OCI-LY7 (cell line): ENCODE measurements at regions not wholly inside any gene's neighbourhood (a gene's known extent, or its start where the extent isn't known, plus 50 kb on each side); places are given as distances from the start of the nearest gene placed in this dataset.

Experiments used
- BruUV-seq: library from RNA; stranded (reverse); fragments of 400-500 nt; replicated peaks from 2 replicates; lab custom pipeline; 2021; lab: Mats Ljungman, UMichigan
- CTCF ChIA-PET: fragments of 300-600 bp; sonication (Branson Sonifier 250); formaldehyde crosslinking; loops from one replicate; lab custom pipeline; 2022; ENCODE audit warnings: antibody characterized with exemption; ENCODE audit not compliant: unreplicated experiment; lab: Charles Lee
- POLR2A ChIA-PET: fragments of 300-600 bp; sonication (Branson Sonifier 250); formaldehyde crosslinking; loops from one replicate; lab custom pipeline; 2022; ENCODE audit warnings: antibody characterized with exemption; lab: Charles Lee
- DNase-seq: peaks from one replicate; pipeline ENCODE4 v3.0.0-alpha.2; 2015; ENCODE audit warnings: low spot score
- H2AFZ ChIP-seq: fragments of 200-600 bp; sonication (generic), shearing (Covaris generic); 2 replicates; pipeline ENCODE4 v1.6.1; 2014; ENCODE audit warnings: mild to moderate bottlenecking, antibody characterized with exemption, low read length, moderate library complexity
- H3K27ac ChIP-seq: fragments of 200-600 bp; sonication (generic); 2 replicates; pipeline ENCODE4 v1.5.1; 2014; ENCODE audit warnings: mixed run types, low read depth, mild to moderate bottlenecking, moderate library complexity, low read length, inconsistent platforms; ENCODE audit not compliant: poor library complexity, severe bottlenecking
- H3K36me3 ChIP-seq: fragments of 200-600 bp; sonication (generic); 2 replicates; pipeline ENCODE4 v1.6.1; 2014; ENCODE audit warnings: mild to moderate bottlenecking, antibody characterized with exemption, low read length, moderate library complexity, mixed read lengths; ENCODE audit not compliant: insufficient read depth
- H3K4me1 ChIP-seq: fragments of 200-600 bp; sonication (generic); 2 replicates; pipeline ENCODE4 v1.5.1; 2014; ENCODE audit warnings: mild to moderate bottlenecking, low read length; ENCODE audit not compliant: insufficient read depth, poor library complexity, severe bottlenecking
- H3K4me2 ChIP-seq: fragments of 200-600 bp; sonication (generic); 2 replicates; pipeline ENCODE4 v1.6.1; 2014; ENCODE audit warnings: mild to moderate bottlenecking, low read length
- H3K4me3 ChIP-seq: fragments of 200-600 bp; sonication (generic); 2 replicates; pipeline ENCODE4 v1.5.1; 2014; ENCODE audit warnings: mild to moderate bottlenecking, low read depth, low read length; ENCODE audit not compliant: poor library complexity, severe bottlenecking
- H3K79me2 ChIP-seq: fragments of 200-600 bp; sonication (generic); 2 replicates; pipeline ENCODE4 v1.6.1; 2016; ENCODE audit warnings: low read depth, mild to moderate bottlenecking, low read length, moderate library complexity, mixed read lengths; ENCODE audit not compliant: insufficient read depth
- H3K9me2 ChIP-seq: fragments of 200-600 bp; sonication (generic); 2 replicates; pipeline ENCODE4 v1.6.1; 2016; ENCODE audit warnings: mild to moderate bottlenecking, low read length, mixed read lengths; ENCODE audit not compliant: insufficient read depth
- H3K9me3 ChIP-seq: fragments of 200-600 bp; sonication (generic); 2 replicates; pipeline ENCODE4 v1.6.1; 2014; ENCODE audit warnings: mild to moderate bottlenecking, mixed run types, low read length, mixed read lengths
- H4K20me1 ChIP-seq: fragments of 200-600 bp; sonication (generic); 2 replicates; pipeline ENCODE4 v1.6.1; 2014; ENCODE audit warnings: mild to moderate bottlenecking, antibody characterized with exemption, low read length, moderate library complexity, mixed read lengths; ENCODE audit not compliant: insufficient read depth
- CTCF ChIP-seq: fragments of 200-600 bp; sonication (generic); conservative IDR thresholded peaks from 2 replicates; pipeline ENCODE4 v1.5.1; 2014; ENCODE audit warnings: mild to moderate bottlenecking, antibody characterized with exemption, low read length, moderate library complexity, mixed read lengths
- EZH2phosphoT487 ChIP-seq: fragments of 200-600 bp; sonication (generic); IDR thresholded peaks from 2 replicates; pipeline ENCODE4 v1.6.1; 2018; ENCODE audit warnings: low read depth, borderline replicate concordance, mild to moderate bottlenecking, mixed run types, antibody characterized with exemption, low read length, moderate library complexity, mixed read lengths
- intact Hi-C: fragments of 100-400 bp; cut with micrococcal nuclease; formaldehyde crosslinking; loops from one replicate; pipeline ENCODE4 v1.10.0; 2022; ENCODE audit not compliant: unreplicated experiment

DNA sequence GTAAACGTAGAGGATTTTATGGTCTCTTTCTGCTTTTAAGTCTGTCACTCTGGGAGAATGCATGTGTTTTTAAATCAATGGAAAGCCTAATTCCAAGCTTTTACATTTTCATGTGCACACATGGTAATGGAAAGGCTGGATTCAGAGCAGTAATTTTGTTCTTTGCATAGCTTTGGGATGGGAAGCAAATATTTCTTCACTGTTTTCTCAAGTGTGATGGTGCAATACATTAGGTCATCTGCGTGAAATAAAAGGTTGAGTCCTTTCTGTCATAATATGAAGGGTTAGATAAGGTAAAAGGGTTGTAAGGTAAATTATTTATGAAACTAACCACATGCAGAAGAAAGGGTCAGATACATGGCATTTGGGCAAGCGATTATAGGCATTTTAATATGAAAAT is 88.2 kb upstream of the NR3C1 start:
- Histone ChIP-seq H3K4me3 (no peak overlapping the region), H3K27ac (no peak overlapping the region), H3K4me1 (no peaks in the 10 kb centered on the region), H3K4me2 (no peak overlapping the region), H3K9me3 (no peaks in the 10 kb centered on the region), H3K9me2 (no peaks in the 10 kb centered on the region), H3K79me2 (no peaks in the 10 kb centered on the region), H2AFZ (no peak overlapping the region), H4K20me1 (no peaks in the 10 kb centered on the region), H3K36me3 (no peaks in the 10 kb centered on the region)
- DNase-seq: no peak
- BruUV-seq: no TSS peak
- TF ChIP-seq EZH2phosphoT487 (no peak), CTCF (no peak)
- CTCF ChIA-PET: no interaction called here
- intact Hi-C loops: no loop called here
- POLR2A ChIA-PET: no interaction called here

GRCh38 chr5:143488381-143488780 is 84.9 kb upstream of the NR3C1 start:
- intact Hi-C loops: no loop called here
- Histone ChIP-seq H3K27ac (no peak overlapping the region), H3K9me3 (no peaks in the 10 kb centered on the region), H2AFZ (no peak overlapping the region), H3K36me3 (no peaks in the 10 kb centered on the region), H3K79me2 (no peaks in the 10 kb centered on the region), H3K4me1 (no peaks in the 10 kb centered on the region), H3K9me2 (no peaks in the 10 kb centered on the region), H3K4me3 (no peak overlapping the region), H4K20me1 (no peaks in the 10 kb centered on the region), H3K4me2 (no peak overlapping the region)
- BruUV-seq: no TSS peak
- POLR2A ChIA-PET: no interaction called here
- no peak for DNase-seq
- TF ChIP-seq EZH2phosphoT487: no peak
- no peak for TF ChIP-seq CTCF
- CTCF ChIA-PET: no interaction called here

GRCh38 chr5:143484601-143485000 is 81.1 kb upstream of the NR3C1 start:
- H3K36me3 ChIP-seq: no peaks in the 10 kb centered on the region
- H3K4me1 ChIP-seq: no peaks in the 10 kb centered on the region
- CTCF ChIA-PET: no interaction called here
- H4K20me1 ChIP-seq: no peaks in the 10 kb centered on the region
- DNase-seq: no peak
- no peaks in the 10 kb centered on the region for H3K9me3 ChIP-seq
- TF ChIP-seq EZH2phosphoT487 (no peak), CTCF (no peak)
- H3K4me2 ChIP-seq: no peak overlapping the region
- no TSS peak for BruUV-seq
- no peaks in the 10 kb centered on the region for H3K9me2 ChIP-seq
- no peak overlapping the region for H3K27ac ChIP-seq
- H3K79me2 ChIP-seq: no peaks in the 10 kb centered on the region
- POLR2A ChIA-PET: interaction anchor here (0.8 to 1.5 kb wide), 4 partner anchors 12 to 38 kb away, joined by 3 to 5 read pairs (median 4); no protein-coding TSS in a partner anchor
- intact Hi-C loops: no loop called here
- no peak overlapping the region for H2AFZ ChIP-seq
- no peak overlapping the region for H3K4me3 ChIP-seq
